OCI-LY7 (cell line): ENCODE measurements at regions not wholly inside any gene's neighbourhood (a gene's known extent, or its start where the extent isn't known, plus 50 kb on each side); places are given as distances from the start of the nearest gene placed in this dataset.

Source experiments
- BruUV-seq: library from RNA; stranded (reverse); fragments of 400-500 nt; replicated peaks from 2 replicates; lab custom pipeline; 2021; lab: Mats Ljungman, UMichigan
- CTCF ChIA-PET: fragments of 300-600 bp; sonication (Branson Sonifier 250); formaldehyde crosslinking; loops from one replicate; lab custom pipeline; 2022; ENCODE audit warnings: antibody characterized with exemption; ENCODE audit not compliant: unreplicated experiment; lab: Charles Lee
- POLR2A ChIA-PET: fragments of 300-600 bp; sonication (Branson Sonifier 250); formaldehyde crosslinking; loops from one replicate; lab custom pipeline; 2022; ENCODE audit warnings: antibody characterized with exemption; lab: Charles Lee
- DNase-seq: peaks from one replicate; pipeline ENCODE4 v3.0.0-alpha.2; 2015; ENCODE audit warnings: low spot score
- H2AFZ ChIP-seq: fragments of 200-600 bp; sonication (generic), shearing (Covaris generic); 2 replicates; pipeline ENCODE4 v1.6.1; 2014; ENCODE audit warnings: mild to moderate bottlenecking, antibody characterized with exemption, low read length, moderate library complexity
- H3K27ac ChIP-seq: fragments of 200-600 bp; sonication (generic); 2 replicates; pipeline ENCODE4 v1.5.1; 2014; ENCODE audit warnings: mixed run types, low read depth, mild to moderate bottlenecking, moderate library complexity, low read length, inconsistent platforms; ENCODE audit not compliant: poor library complexity, severe bottlenecking
- H3K36me3 ChIP-seq: fragments of 200-600 bp; sonication (generic); 2 replicates; pipeline ENCODE4 v1.6.1; 2014; ENCODE audit warnings: mild to moderate bottlenecking, antibody characterized with exemption, low read length, moderate library complexity, mixed read lengths; ENCODE audit not compliant: insufficient read depth
- H3K4me1 ChIP-seq: fragments of 200-600 bp; sonication (generic); 2 replicates; pipeline ENCODE4 v1.5.1; 2014; ENCODE audit warnings: mild to moderate bottlenecking, low read length; ENCODE audit not compliant: insufficient read depth, poor library complexity, severe bottlenecking
- H3K4me2 ChIP-seq: fragments of 200-600 bp; sonication (generic); 2 replicates; pipeline ENCODE4 v1.6.1; 2014; ENCODE audit warnings: mild to moderate bottlenecking, low read length
- H3K4me3 ChIP-seq: fragments of 200-600 bp; sonication (generic); 2 replicates; pipeline ENCODE4 v1.5.1; 2014; ENCODE audit warnings: mild to moderate bottlenecking, low read depth, low read length; ENCODE audit not compliant: poor library complexity, severe bottlenecking
- H3K79me2 ChIP-seq: fragments of 200-600 bp; sonication (generic); 2 replicates; pipeline ENCODE4 v1.6.1; 2016; ENCODE audit warnings: low read depth, mild to moderate bottlenecking, low read length, moderate library complexity, mixed read lengths; ENCODE audit not compliant: insufficient read depth
- H3K9me2 ChIP-seq: fragments of 200-600 bp; sonication (generic); 2 replicates; pipeline ENCODE4 v1.6.1; 2016; ENCODE audit warnings: mild to moderate bottlenecking, low read length, mixed read lengths; ENCODE audit not compliant: insufficient read depth
- H3K9me3 ChIP-seq: fragments of 200-600 bp; sonication (generic); 2 replicates; pipeline ENCODE4 v1.6.1; 2014; ENCODE audit warnings: mild to moderate bottlenecking, mixed run types, low read length, mixed read lengths
- H4K20me1 ChIP-seq: fragments of 200-600 bp; sonication (generic); 2 replicates; pipeline ENCODE4 v1.6.1; 2014; ENCODE audit warnings: mild to moderate bottlenecking, antibody characterized with exemption, low read length, moderate library complexity, mixed read lengths; ENCODE audit not compliant: insufficient read depth
- CTCF ChIP-seq: fragments of 200-600 bp; sonication (generic); conservative IDR thresholded peaks from 2 replicates; pipeline ENCODE4 v1.5.1; 2014; ENCODE audit warnings: mild to moderate bottlenecking, antibody characterized with exemption, low read length, moderate library complexity, mixed read lengths
- EZH2phosphoT487 ChIP-seq: fragments of 200-600 bp; sonication (generic); IDR thresholded peaks from 2 replicates; pipeline ENCODE4 v1.6.1; 2018; ENCODE audit warnings: low read depth, borderline replicate concordance, mild to moderate bottlenecking, mixed run types, antibody characterized with exemption, low read length, moderate library complexity, mixed read lengths
- intact Hi-C: fragments of 100-400 bp; cut with micrococcal nuclease; formaldehyde crosslinking; loops from one replicate; pipeline ENCODE4 v1.10.0; 2022; ENCODE audit not compliant: unreplicated experiment

GRCh38 chr3:35929158-35929557 is 289.8 kb downstream of the ARPP21 start:
- Histone ChIP-seq H2AFZ (no peak overlapping the region), H3K9me2 (no peaks in the 10 kb centered on the region), H3K4me2 (no peak overlapping the region), H3K4me3 (no peak overlapping the region), H3K79me2 (no peaks in the 10 kb centered on the region), H4K20me1 (no peaks in the 10 kb centered on the region), H3K9me3 (no peaks in the 10 kb centered on the region), H3K4me1 (no peaks in the 10 kb centered on the region), H3K27ac (no peak overlapping the region), H3K36me3 (no peaks in the 10 kb centered on the region)
- POLR2A ChIA-PET = no interaction called here
- BruUV-seq = no TSS peak
- intact Hi-C loops = no loop called here
- DNase-seq = no peak
- CTCF ChIA-PET = no interaction called here
- no peak for TF ChIP-seq EZH2phosphoT487
- TF ChIP-seq CTCF = no peak

- H3K4me1 ChIP-seq = no peaks in the 10 kb centered on the region
- H3K27ac ChIP-seq = no peak overlapping the region
- no peak overlapping the region for H3K4me2 ChIP-seq
- CTCF ChIA-PET = no interaction called here
- TF ChIP-seq EZH2phosphoT487 = no peak
- TF ChIP-seq CTCF = no peak
- POLR2A ChIA-PET = no interaction called here
- no peaks in the 10 kb centered on the region for H4K20me1 ChIP-seq
- H3K9me3 ChIP-seq = no peaks in the 10 kb centered on the region
- no TSS peak for BruUV-seq
- no peaks in the 10 kb centered on the region for H3K9me2 ChIP-seq
- H2AFZ ChIP-seq = no peak overlapping the region
- H3K36me3 ChIP-seq = no peaks in the 10 kb centered on the region
- intact Hi-C loops = no loop called here
- DNase-seq = no peak
- H3K79me2 ChIP-seq = no peaks in the 10 kb centered on the region
- no peak overlapping the region for H3K4me3 ChIP-seq
Measured at GRCh38 chr3:35931867-35932266, 292.5 kb downstream of the ARPP21 start.

- ChIA-PET CTCF (no interaction called here), POLR2A (no interaction called here)
Measured at GRCh38 chr3:35932995-35933394, 293.7 kb downstream of the ARPP21 start.

More at GRCh38 chr3:35932995-35933394, 293.7 kb downstream of the ARPP21 start:
- no peaks in the 10 kb centered on the region for H3K9me3 ChIP-seq
- no peaks in the 10 kb centered on the region for H3K36me3 ChIP-seq
- intact Hi-C loops = no loop called here
- no TSS peak for BruUV-seq
- TF ChIP-seq EZH2phosphoT487 (no peak), CTCF (no peak)
- no peaks in the 10 kb centered on the region for H3K79me2 ChIP-seq
- no peaks in the 10 kb centered on the region for H3K4me1 ChIP-seq
- no peak for DNase-seq
- H4K20me1 ChIP-seq = no peaks in the 10 kb centered on the region
- H2AFZ ChIP-seq = no peak overlapping the region
- no peak overlapping the region for H3K4me3 ChIP-seq
- H3K4me2 ChIP-seq = no peak overlapping the region
- no peaks in the 10 kb centered on the region for H3K9me2 ChIP-seq
- no peak overlapping the region for H3K27ac ChIP-seq
